HG03097 (cell line): ENCODE measurements at regions not wholly inside any gene's neighbourhood (a gene's known extent, or its start where the extent isn't known, plus 50 kb on each side); places are given as distances from the start of the nearest gene placed in this dataset.
A peak's percentile ranks its signal among the peaks of the same experiment; 100 is the strongest.

Experiments used
- ATAC-seq: cut with Tn5 transposase; IDR thresholded peaks from one replicate; pipeline ENCODE4 v1.9.1; 2021; ENCODE audit not compliant: unreplicated experiment, low FRiP score

DNA sequence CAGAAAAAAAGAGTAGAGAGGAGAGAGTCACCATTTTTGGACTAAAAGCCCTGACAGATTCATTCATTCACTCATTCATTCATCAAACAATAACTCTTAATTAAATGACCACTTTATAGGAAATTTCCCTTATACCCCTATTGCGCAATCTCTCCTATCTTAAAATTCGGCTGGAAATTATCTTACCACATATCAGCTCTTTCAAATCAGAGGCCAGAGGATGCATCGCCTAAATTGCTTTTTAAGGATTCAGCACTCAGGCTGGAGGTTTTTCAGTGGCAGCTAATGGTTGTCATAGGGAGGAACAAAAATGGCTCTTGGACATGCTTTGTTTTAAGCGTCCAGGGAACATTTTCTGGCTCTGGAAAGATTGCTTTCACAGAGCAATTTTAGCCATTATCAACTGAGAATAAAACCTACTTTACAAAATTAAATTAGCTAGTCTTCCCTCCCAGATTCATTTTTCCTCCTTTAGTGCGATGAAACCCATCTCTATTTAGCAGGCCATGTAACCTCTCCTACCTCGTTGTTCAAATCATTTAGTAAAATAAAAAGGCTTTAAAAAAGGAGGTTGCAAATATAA, 115.2 kb downstream of the OLFM4 start:
- ATAC-seq = no peak

DNA sequence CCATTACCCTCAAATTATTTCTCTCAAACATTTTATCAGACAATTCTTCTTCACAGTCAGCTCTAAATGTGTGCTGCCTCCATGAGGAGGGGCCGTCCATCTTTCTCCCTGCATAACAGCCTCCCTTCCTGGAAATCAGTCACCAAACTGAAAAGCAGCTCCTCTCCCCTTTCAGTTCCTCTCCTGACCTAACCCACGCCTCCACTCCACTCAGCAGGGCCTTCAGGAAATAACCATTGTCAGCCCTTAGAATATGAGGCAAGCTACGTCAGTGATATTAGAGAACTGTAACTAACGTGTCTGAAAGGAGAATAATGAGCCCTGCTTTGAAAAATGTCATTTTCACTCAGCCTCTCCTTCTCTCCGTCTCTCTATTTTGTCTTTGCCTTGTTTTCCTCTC, 116.2 kb downstream of the OLFM4 start:
- no peak for ATAC-seq

DNA sequence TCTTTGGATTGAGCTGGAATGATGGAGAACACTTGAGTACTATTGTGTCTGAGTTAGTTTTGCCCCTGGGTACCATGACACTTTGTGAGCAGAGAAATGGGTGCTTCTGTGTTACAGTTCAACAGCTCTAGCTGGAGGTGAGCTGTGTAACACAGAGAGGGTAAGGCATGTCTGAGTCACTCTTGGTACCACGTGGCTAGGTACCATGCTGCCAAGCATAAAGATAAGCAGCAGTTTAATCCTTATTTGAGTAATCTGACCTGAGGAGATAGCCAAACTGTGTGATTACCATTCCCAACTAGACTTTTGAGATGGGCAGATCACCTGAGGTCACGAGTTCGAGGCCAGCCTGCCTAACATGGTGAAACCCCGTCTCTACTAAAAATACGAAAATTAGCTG, 122.0 kb downstream of the OLFM4 start:
- no peak for ATAC-seq

DNA sequence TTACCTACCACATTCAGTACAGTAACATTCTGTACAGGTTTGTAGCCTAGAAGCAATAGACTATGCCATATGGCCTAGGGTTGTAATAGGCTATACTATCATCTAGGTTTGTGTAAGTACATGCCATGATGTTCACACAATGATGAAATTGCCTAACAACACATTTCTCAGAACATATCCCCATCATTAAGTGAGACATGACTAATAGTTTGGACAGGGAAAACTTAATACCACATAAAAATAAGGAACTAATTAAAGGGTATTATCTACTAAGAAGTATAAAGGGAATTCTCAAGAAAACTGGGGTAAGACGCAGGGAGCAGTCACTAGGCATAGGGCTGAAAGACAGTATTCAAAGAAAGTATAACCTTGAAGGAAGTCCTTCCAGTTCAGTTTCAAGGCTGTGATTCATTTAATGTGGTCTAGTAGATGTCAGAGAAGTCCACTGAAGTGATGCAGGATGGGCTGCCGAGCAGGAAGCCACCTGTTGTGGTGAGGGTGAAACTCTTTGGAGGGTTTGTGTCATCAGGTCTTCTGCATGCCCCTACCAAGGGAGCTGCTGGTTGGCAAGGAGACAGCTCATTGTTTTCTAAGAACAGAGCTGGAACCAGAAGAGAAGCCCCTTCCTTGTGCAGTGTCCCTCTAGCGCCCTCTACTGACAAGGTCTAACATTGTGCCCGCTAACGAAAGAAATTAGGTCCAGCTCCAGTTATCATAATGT, 122.9 kb downstream of the OLFM4 start:
- peak; percentile 99 for ATAC-seq

DNA sequence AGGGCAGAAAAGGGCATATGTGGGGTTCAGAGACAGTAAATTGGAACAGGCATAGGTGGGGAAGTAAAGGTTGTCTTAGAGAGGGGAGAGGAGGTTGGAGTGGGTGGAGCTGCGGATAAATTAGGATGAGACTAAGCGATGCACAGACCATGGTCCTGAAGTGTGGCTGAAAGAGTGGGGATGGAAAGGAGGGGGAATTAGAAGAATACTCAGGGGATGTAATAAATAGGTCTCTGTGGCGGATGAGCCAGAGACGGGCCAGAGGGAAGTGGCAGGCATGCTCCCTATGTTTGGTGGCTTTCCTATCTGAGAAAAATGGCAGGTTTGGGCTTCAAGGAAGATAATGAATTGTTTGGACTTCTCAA, 123.4 kb downstream of the OLFM4 start:
- no peak for ATAC-seq

DNA sequence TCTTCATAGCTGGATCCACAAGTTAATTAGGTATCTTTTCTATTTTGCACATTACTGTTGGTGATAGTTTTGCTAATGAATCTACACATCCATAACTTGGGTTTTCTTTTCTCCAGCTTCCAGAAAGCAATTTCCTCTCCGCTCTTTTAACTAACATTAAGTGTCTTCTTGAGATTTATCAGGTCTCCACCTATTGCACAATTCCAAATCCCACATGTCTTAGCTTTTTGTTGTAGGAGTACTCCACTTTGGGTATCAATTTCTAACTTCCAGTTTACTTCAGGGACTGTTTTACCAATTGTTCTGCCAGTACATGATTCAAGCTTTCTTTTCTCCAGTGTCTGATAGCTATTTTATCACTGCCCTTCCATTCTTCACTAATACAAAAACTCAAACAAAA, 129.6 kb downstream of the OLFM4 start:
- ATAC-seq = no peak

DNA sequence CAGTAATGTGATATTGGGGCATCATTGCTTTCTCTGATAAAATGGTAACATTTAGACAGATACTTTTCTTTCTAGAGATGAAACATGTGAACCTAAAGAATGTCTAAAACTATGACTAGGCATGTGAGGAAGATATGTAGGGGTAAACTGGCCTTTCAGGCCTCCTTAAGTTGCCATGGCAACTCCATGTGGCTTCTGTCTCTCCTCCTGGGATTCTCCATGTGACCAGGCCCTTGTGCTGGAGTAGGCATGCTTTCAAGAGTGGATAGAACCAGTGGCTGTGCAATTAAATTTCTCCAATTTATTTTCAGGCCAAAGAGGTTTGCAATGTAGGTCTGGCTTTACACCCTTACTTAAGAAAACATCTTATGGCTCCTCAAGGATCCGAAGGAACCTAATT, 130.8 kb downstream of the OLFM4 start:
- no peak for ATAC-seq

DNA sequence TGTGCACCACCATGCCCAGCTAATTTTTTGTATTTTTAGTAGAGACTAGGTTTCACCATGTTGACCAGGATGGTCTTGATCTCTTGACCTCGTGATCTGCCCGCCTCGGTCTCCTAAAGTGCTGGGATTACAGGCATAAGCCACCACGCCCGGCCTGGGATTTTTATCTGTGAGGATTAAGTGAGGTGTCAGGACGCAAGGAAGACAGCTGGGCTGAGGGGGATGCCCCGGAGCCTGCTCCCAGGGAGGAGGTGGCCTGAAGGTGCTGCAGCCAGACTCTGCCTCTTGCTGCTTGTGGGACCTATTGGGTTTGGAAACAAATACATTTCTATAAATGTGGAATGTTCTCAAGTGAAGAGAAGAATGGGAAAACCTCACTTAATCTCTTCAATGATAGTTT, 131.6 kb downstream of the OLFM4 start:
- no peak for ATAC-seq

DNA sequence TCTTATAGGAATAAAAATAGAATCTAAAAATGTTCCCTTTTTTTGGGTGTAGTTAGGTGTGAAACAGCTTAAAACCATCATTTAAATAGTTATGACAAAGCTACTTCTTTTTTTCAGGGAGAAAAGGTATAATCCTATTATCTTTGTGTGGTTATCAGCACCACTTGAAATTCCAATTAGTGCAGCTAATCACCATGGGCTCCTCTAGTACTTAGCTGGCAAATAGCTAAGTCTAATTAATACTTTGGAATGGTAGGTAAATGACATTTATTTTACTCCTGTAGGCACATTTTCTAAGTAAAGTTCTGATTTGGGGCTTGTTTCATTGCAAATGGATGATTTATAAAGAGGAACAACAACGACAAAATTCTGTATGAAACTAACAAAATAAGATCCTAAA, 132.6 kb downstream of the OLFM4 start:
- no peak for ATAC-seq

DNA sequence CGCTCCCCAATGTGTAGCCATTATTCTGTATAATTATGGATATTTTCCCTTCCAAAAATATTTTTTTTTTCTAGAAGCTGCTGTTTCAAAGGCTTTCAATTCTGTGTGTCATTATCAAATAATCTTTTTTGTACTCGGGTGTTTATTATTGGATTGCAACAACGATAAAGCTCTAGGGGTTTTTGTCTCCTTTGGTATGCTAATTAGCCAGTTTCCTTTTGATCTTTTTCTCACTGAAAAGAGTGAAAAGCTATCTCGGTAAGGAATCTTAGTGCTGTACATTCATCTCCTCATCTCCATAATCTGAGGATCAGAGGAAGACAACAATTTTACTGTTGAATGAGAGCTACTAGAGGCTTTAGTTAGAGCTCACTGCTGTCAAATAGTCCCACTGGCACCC, 136.6 kb downstream of the OLFM4 start:
- no peak for ATAC-seq

DNA sequence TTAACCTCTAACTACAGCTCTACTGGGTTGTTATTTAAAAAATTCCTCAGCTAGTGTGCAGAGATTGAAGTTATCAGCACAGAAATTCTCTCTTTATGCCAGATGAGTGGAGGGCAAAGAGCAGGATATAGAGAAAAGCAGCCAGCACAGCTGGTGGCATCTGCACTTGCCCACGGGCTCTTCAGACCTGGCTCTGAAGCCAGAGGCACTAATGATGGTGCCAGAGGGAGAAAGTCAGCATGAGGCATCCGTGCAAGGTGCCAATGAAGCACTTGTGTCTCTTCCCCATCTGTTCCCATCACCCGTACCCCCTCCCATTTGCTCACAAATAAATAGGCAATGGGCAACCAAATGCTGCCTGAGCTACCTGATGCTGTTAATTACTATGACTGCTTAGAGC, 138.9 kb downstream of the OLFM4 start:
- no peak for ATAC-seq

DNA sequence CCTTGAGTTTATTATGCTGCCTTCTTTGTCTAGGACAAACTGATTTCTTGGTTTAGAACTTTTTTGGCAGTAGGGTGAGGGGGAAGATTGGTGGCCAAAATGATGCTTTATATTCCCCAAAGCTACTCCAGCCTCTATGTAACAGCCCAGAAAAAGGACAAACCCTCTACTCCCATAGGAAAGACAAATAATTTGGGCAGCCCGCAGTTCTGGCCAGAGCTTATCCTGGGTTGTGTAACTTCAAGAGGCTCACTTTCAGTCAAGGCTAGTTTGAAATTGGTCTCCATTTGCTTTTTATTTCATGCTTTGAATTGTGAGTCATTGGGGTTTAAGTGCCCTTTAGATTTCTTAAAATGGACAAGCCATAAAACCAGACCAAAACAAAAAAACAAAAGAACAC, 142.3 kb downstream of the OLFM4 start:
- no peak for ATAC-seq

DNA sequence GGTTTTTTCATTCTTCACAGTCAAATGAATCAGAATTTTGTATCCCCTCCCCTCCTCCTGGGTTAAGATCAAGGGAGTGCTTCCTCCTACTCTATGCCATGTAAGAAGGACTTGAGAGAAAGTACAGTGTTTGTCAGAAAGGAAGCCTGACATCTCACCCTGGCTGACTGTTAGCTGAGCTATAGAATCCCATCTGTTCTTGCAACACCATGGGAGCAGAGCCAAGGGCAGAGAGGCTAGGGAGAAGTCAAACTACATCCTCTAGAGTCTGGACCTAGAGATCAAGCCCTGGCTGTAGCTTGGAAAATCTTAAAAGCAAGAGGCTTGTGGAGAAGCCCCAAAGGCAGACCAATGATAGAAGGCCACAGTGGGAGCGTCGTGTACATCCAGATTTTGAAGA, 145.9 kb downstream of the OLFM4 start:
- ATAC-seq = no peak

DNA sequence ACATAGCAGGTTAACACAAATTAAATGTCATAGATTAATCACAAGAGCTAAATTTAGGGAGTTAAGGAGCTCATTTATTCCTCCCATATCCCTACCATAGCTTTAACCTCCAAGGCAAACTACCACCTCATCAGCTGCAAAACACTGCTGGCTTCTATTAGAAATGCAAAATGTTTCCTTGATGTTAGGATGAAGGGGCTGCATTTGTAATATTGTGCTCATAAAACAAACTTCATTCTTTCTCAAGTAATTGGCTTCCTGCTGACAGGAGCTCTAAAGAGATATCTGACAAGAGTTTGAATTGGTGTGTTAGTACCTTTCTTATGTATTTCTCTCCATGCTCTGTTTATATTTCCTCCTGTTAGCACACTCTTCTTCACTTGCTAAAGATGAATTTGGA, 152.1 kb downstream of the OLFM4 start:
- no peak for ATAC-seq

DNA sequence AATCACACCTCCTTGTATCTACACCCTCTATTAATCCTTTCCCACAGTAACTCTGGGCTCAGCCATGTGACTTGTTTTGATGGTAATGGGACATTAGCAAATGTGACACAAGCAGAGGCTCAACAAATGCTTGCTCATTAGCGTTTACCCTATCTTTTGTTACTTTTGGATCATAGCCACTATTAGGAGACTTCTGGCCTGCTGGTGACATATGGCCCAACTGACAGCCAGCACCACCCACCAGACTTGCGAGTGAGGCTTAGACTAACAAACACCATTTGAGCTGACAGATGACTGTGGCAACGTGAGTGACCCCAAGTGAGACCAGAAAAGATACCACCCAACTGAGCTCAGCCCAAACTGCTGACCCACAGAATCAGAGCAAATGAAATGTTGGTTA, 154.1 kb downstream of the OLFM4 start:
- ATAC-seq = no peak

DNA sequence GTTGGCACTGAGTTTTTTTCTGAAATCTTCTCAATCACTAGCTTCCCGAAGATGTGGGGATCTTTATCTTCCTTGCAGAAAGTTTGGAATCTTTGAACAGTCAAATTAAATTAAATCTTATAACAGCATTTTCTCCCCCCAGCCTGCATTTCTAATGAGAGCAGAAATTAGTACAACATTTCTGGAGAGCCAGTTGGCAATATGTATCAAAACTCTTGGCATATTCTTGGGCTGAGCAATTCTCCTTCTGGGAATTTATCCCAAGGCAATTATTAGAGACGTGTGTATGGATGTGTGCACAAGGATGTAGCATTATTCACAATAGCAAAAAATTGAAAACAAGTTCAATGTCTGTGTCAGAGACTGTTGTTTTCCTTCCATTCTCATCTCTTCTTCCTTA, 159.5 kb downstream of the OLFM4 start:
- no peak for ATAC-seq

DNA sequence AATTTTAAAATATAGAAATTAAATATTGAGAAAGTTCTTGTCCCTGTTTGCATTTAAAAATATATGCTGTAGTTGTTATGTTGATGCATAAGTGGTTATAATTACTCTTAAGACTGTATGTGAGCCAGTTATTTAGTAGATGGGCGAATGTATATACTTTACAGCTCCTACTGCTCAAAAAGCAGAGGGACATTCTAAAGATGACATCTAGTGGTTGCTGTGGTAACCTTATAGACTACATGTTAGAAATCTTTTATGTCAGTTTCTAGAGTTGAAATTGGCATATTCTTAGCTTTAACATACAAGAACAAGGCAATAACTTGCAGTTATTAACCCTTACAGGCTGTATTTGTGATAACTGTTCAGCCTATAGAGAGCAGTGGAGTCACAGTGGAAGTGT, 160.5 kb downstream of the OLFM4 start:
- no peak for ATAC-seq

DNA sequence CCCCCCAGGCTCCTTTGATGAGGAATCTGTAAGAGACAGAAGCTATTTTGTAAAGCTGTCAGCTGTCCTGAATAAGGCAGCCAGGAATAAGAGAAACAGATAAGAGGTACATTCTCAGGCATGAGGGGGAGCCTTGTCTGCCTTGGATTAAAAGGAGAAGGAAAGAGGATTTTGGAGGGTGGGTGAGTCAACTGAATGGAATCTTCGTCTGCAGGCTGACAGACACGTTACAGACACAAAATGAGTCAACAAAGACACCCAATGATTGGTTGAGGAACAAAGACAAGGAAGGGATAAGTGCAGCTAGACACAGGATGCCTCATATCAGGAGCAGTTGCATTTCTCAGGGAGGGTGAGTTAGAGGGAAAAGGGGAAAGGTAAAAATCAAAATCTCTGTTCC, 162.5 kb downstream of the OLFM4 start:
- no peak for ATAC-seq

DNA sequence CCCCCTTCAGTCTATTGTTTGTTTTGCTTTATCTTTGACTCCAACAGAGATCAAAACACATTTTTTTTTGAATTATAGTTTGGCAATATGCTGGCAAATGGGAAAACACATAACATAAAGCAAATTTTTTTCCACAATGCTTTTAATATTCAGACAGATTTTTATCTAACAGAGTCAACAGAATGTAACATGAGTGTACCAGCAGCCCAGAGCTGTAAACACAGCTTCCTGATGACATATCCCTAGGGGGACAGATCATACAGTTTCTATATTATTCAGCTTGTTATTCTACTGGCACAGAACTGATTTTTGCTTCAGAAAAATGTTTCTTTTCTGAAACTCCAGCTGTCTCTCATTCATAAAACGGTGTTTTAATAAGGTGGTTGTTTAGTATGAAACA, 168.8 kb downstream of the OLFM4 start:
- no peak for ATAC-seq

DNA sequence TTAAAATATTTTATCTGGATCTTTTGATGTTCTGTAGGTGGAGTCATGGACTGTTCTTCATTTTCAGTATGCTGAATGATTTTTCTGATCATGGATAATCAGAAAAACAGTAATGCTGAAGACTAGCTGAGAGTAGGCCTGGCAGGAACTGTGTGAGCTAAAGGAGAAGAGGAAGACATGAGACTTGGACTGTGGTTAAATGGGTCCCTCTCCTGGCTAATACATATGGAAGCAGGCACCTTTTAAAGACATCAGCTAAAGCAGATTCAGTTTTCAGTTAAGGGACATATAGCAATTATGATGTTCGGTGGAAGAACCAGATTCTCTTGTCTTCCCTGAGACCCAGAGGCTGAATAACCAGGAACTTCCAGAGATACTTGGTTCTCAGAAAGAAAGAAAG, 169.4 kb downstream of the OLFM4 start:
- ATAC-seq = no peak

DNA sequence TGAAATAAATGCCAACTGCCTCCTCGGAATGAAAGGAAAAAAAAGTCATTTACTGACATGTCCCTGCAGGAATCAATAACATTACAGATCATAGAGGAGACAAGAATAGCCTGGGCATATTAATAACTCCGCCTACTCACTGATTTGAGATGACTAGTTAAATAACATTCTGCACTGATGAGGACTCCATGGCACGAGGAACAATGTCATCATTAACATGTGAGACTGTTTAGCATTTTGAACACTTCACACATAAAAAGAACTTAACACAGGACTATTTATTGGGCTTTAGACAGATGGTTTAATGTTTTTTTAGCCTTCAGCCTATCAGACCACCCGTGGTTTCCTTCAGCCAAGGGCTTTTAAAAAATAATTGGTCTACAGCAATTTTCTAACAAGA, 170.1 kb downstream of the OLFM4 start:
- no peak for ATAC-seq

DNA sequence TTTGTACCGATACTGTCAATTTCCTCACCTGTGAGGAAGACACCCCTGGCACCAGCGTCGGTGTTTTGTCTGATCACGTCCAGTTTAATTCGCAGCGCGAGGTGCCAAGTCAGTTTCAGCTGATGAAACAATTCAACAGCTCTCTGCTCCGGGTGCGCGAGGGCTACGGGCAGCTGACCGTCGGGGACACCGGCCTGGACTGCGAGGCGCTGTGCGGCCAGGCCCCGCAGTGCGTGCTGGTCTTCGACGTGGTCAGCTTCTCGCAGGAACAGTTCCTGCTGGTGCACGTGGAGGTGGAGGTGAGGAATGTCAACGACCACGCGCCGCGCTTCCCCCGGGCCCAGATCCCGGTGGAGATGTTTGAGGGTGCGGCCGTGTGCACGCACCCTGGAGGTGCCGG, 171.5 kb downstream of the OLFM4 start:
- no peak for ATAC-seq
